ENCODE measurements at regions not wholly inside any gene's neighbourhood (a gene's known extent, or its start where the extent isn't known, plus 50 kb on each side); places are given as distances from the start of the nearest gene placed in this dataset.

- no peak for DNase-seq
- peak; percentile 83 for TF ChIP-seq CTCF (IDR thresholded peaks at IDR 0.05)
- Histone ChIP-seq H3K9ac (ENCODE audit: low read depth in 2 of 2, low read length in 2 of 2) (no peak overlapping the region), H3K27me3 (peaks cover 6% of the 10 kb centered on the region), H3K36me3 (no peaks in the 10 kb centered on the region), H3K4me3 (no peak overlapping the region), H3K4me1 (no peaks in the 10 kb centered on the region), H3K27ac (no peak overlapping the region), H3K9me3 (no peaks in the 10 kb centered on the region)
- intact Hi-C loops (cut with DNase I), result no loop called here
Measured at GRCh38 chr1:240004086-240004749, 87.5 kb upstream of the FMN2 start.

DNA sequence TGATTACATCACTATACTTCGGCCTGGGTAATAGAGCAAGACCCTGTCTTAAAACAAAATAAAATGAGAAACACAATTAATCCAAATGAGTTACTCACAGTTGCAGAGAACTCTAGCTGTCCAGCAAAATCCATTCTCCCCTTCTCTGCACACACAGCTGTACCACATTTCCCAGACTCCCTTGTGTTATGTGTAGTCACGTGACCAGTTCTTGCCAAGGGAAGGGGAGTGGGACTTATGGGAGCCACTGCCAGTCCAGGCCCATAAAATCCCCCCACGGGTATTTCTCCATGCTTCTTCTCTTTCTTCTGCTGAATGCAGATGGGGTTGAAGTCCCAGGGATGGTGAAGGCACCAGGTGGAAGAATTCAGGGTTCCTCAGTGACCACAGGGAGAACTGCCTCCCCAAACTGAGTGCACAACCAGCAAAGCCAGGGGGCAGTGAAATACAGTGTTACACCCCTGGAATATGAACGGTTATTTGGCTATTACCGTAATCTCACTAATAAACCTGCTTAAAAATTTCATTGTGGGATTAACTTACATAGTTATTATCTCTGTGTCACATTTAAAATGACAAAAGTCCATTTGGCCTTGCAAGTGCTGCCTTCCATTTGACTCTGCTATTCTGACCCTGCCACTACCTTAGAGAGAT, 85.6 kb upstream of the FMN2 start:
- H3K4me3 ChIP-seq, result no peak overlapping the region
- no peaks in the 10 kb centered on the region for H3K36me3 ChIP-seq
- no peak for DNase-seq
- H3K9me3 ChIP-seq, result no peaks in the 10 kb centered on the region
- H3K27ac ChIP-seq, result no peak overlapping the region
- intact Hi-C loops (cut with DNase I), result no loop called here
- no peak for TF ChIP-seq CTCF (IDR thresholded peaks at IDR 0.05)
- H3K9ac ChIP-seq (ENCODE audit: low read depth in 2 of 2, low read length in 2 of 2), result no peak overlapping the region
- H3K4me1 ChIP-seq, result no peaks in the 10 kb centered on the region
- H3K27me3 ChIP-seq, result no peaks in the 10 kb centered on the region

GRCh38 chr1:240008298-240008697, 83.4 kb upstream of the FMN2 start:
- H3K27me3 ChIP-seq, result no peaks in the 10 kb centered on the region
- no peaks in the 10 kb centered on the region for H3K36me3 ChIP-seq
- H3K4me3 ChIP-seq, result no peak overlapping the region
- H3K9ac ChIP-seq (ENCODE audit: low read depth in 2 of 2, low read length in 2 of 2), result no peak overlapping the region
- intact Hi-C loops (cut with DNase I), result no loop called here
- no peaks in the 10 kb centered on the region for H3K4me1 ChIP-seq
- no peak for DNase-seq
- H3K9me3 ChIP-seq, result no peaks in the 10 kb centered on the region
- no peak overlapping the region for H3K27ac ChIP-seq
- TF ChIP-seq CTCF (IDR thresholded peaks at IDR 0.05), result no peak

- Histone ChIP-seq H3K4me3 (no peak overlapping the region), H3K27ac (no peak overlapping the region), H3K27me3 (no peaks in the 10 kb centered on the region), H3K9ac (ENCODE audit: low read depth in 2 of 2, low read length in 2 of 2) (no peak overlapping the region), H3K36me3 (no peaks in the 10 kb centered on the region), H3K9me3 (no peaks in the 10 kb centered on the region), H3K4me1 (no peaks in the 10 kb centered on the region)
- DNase-seq, result no peak
- TF ChIP-seq CTCF (IDR thresholded peaks at IDR 0.05), result no peak
- intact Hi-C loops (cut with DNase I), result no loop called here
Measured at GRCh38 chr1:240014051-240014450, 77.6 kb upstream of the FMN2 start.

DNA sequence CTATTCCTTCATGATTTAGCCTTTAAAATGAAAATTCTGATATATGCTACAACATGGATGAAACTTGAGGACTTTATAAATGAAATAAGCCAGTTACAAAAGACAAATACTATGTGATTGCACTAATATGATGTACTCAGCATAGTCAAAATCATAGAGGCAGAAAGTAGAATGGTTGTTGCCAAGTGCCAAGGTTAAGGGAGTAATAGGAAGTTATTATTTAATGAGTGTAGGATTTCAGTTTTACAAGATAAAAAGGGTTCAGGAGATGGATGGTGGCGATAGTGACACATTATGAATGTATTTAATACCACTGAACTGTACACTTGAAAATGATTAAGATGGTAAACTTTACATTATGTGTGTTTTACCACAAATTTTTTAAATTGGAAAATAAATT, 73.1 kb upstream of the FMN2 start:
- Histone ChIP-seq H3K9me3 (no peaks in the 10 kb centered on the region), H3K36me3 (no peaks in the 10 kb centered on the region), H3K27me3 (no peaks in the 10 kb centered on the region), H3K4me3 (no peak overlapping the region), H3K27ac (no peak overlapping the region), H3K4me1 (no peaks in the 10 kb centered on the region), H3K9ac (ENCODE audit: low read depth in 2 of 2, low read length in 2 of 2) (no peak overlapping the region)
- intact Hi-C loops (cut with DNase I), result no loop called here
- no peak for DNase-seq
- no peak for TF ChIP-seq CTCF (IDR thresholded peaks at IDR 0.05)

Measured in colonic mucosa (tissue), 4 donors.